GM12878 (cell line): ENCODE measurements at regions not wholly inside any gene's neighbourhood (a gene's known extent, or its start where the extent isn't known, plus 50 kb on each side); places are given as distances from the start of the nearest gene placed in this dataset.

Source experiments
- ATAC-seq: fragments of 200-7000 bp; cut with Tn5 transposase; 3 replicates; pipeline ENCODE4 v1.9.1; 2020; ENCODE audit warnings: mild to moderate bottlenecking, moderate library complexity
- BruUV-seq: library from RNA; stranded (reverse); fragments of 400-500 nt; replicated peaks from 2 replicates; lab custom pipeline; 2021; lab: Mats Ljungman, UMichigan
- CTCF ChIA-PET: fragments of 300-600 bp; sonication (Branson Sonifier 250); formaldehyde crosslinking; extraction: SDS; loops from one replicate; lab custom pipeline; 2021; ENCODE audit warnings: inconsistent platforms; lab: Yijun Ruan, JAX
- POLR2A ChIA-PET: fragments of 350-600 bp; formaldehyde crosslinking; extraction: SDS; loops from one replicate; lab custom pipeline; 2021; ENCODE audit warnings: inconsistent platforms; lab: Charles Lee
- RAD21 ChIA-PET: fragments of 300-600 bp; sonication (Branson Sonifier 250); formaldehyde crosslinking; loops from one replicate; lab custom pipeline; 2023; ENCODE audit warnings: antibody characterized with exemption; ENCODE audit not compliant: unreplicated experiment; lab: Charles Lee
- SMC1A ChIA-PET: fragments of 300-600 bp; sonication (Branson Sonifier 250); formaldehyde crosslinking; loops from one replicate; lab custom pipeline; 2023; ENCODE audit not compliant: unreplicated experiment, uncharacterized antibody; lab: Charles Lee
- DNase-seq: peaks from one replicate; pipeline ENCODE4 v3.0.0-alpha.2; 2011; ENCODE audit warnings: low read depth, low spot score
- FAIRE-seq: peaks from 3 replicates; lab custom pipeline; 2011; peaks lifted over from hg19 to GRCh38; lab: Jason Lieb, UNC
- H2AFZ ChIP-seq: 2 replicates; pipeline ENCODE4 v1.6.0; 2011; ENCODE audit warnings: low read depth, low read length, control low read depth; ENCODE audit not compliant: control insufficient read depth
- H3K27ac ChIP-seq: 2 replicates; pipeline ENCODE4 v1.5.1; 2011; ENCODE audit warnings: control low read depth; ENCODE audit not compliant: control insufficient read depth, insufficient read depth
- H3K27me3 ChIP-seq, 2 experiments: replicated peaks in 1 of 2; 2 replicates each; pipeline versions ENCODE4 v1.6.0 to v1.6.1; 2011; ENCODE audit warnings: low read length in 1 of 2; ENCODE audit not compliant: control insufficient read depth in 2 of 2, insufficient read depth in 2 of 2
- H3K36me3 ChIP-seq, 2 experiments: 2 replicates each; pipeline ENCODE4 v1.5.1; 2011; ENCODE audit warnings: low read length in 1 of 2; ENCODE audit not compliant: control insufficient read depth in 2 of 2, insufficient read depth in 2 of 2
- H3K4me1 ChIP-seq: 2 replicates; pipeline ENCODE4 v1.6.1; 2011; ENCODE audit warnings: mild to moderate bottlenecking, low read length, moderate library complexity, mixed read lengths; ENCODE audit not compliant: control insufficient read depth, insufficient read depth
- H3K4me2 ChIP-seq: 2 replicates; pipeline ENCODE4 v1.6.0; 2011; ENCODE audit warnings: control low read depth; ENCODE audit not compliant: control insufficient read depth, insufficient read depth
- H3K4me3 ChIP-seq: fragments of 200-600 bp; sonication (generic); 2 replicates; pipeline ENCODE4 v1.5.1; 2016
- H3K79me2 ChIP-seq: 2 replicates; pipeline ENCODE4 v1.6.0; 2011; ENCODE audit warnings: low read length; ENCODE audit not compliant: control insufficient read depth, insufficient read depth
- H3K9ac ChIP-seq: 2 replicates; pipeline ENCODE4 v1.8.0; 2011; ENCODE audit warnings: low read length, control low read depth, mixed read lengths; ENCODE audit not compliant: control insufficient read depth, insufficient read depth
- H3K9me3 ChIP-seq: replicated peaks from 3 replicates; pipeline ENCODE4 v1.5.1; 2011; ENCODE audit warnings: mild to moderate bottlenecking, low read length; ENCODE audit not compliant: control insufficient read depth, insufficient read depth
- H4K20me1 ChIP-seq: 2 replicates; pipeline ENCODE4 v1.6.0; 2011; ENCODE audit not compliant: control insufficient read depth, insufficient read depth
- CHD2 ChIP-seq: IDR thresholded peaks from 2 replicates; pipeline ENCODE4 v1.6.1; 2011; ENCODE audit warnings: low read depth, low read length, improper control_type of control experiment, borderline replicate concordance
- JUND ChIP-seq: IDR thresholded peaks from 2 replicates; pipeline ENCODE4 v1.6.1; 2012; ENCODE audit warnings: low read depth, mild to moderate bottlenecking, low read length, improper control_type of control experiment, moderate library complexity
- MAX ChIP-seq: IDR thresholded peaks from 2 replicates; pipeline ENCODE4 v1.6.1; 2012; ENCODE audit warnings: low read depth, low read length, improper control_type of control experiment
- MYB ChIP-seq: fragments of 150-350 bp; IDR thresholded peaks from 2 replicates; pipeline ENCODE4 v1.6.1; 2014; ENCODE audit warnings: mild to moderate bottlenecking, low read depth, low read length, borderline replicate concordance
- NKRF ChIP-seq: fragments of 450-650 bp; conservative IDR thresholded peaks from 2 replicates; pipeline ENCODE4 v1.6.1; 2017; ENCODE audit warnings: mild to moderate bottlenecking, moderate library complexity
- NRF1 ChIP-seq: conservative IDR thresholded peaks from 2 replicates; pipeline ENCODE4 v1.6.1; 2011; ENCODE audit warnings: mild to moderate bottlenecking, low read depth, low read length, improper control_type of control experiment
- POU2F2 ChIP-seq: IDR thresholded peaks from 3 replicates; pipeline ENCODE4 v1.6.1; 2011; ENCODE audit warnings: low read depth, mild to moderate bottlenecking, low read length, borderline replicate concordance
- RBBP5 ChIP-seq: fragments of 200-600 bp; sonication (generic); conservative IDR thresholded peaks from 2 replicates; pipeline ENCODE4 v1.6.1; 2016
- RFX5 ChIP-seq: IDR thresholded peaks from 2 replicates; pipeline ENCODE4 v1.6.1; 2011; ENCODE audit warnings: low read depth, low read length, improper control_type of control experiment
- SMARCA5 ChIP-seq: fragments of 450-650 bp; IDR thresholded peaks from 2 replicates; pipeline ENCODE4 v1.6.1; 2017; ENCODE audit warnings: mild to moderate bottlenecking
- STAT3 ChIP-seq: IDR thresholded peaks from 2 replicates; pipeline ENCODE4 v1.6.1; 2011; ENCODE audit warnings: low read depth, low read length, improper control_type of control experiment
- WRNIP1 ChIP-seq: IDR thresholded peaks from 2 replicates; pipeline ENCODE4 v1.6.1; 2011; ENCODE audit warnings: low read depth, low read length, improper control_type of control experiment, borderline replicate concordance
- YBX1 ChIP-seq: fragments of 450-650 bp; IDR thresholded peaks from 2 replicates; pipeline ENCODE4 v1.6.1; 2016; ENCODE audit warnings: antibody characterized with exemption
- ZBTB4 ChIP-seq: fragments of 450-650 bp; formaldehyde crosslinking; IDR thresholded peaks from 2 replicates; pipeline ENCODE4 v1.4.0; 2022; ENCODE audit warnings: mild to moderate bottlenecking, moderate library complexity
- ZNF384 ChIP-seq: IDR thresholded peaks from 2 replicates; pipeline ENCODE4 v1.6.1; 2012; ENCODE audit warnings: low read depth, mild to moderate bottlenecking, low read length, improper control_type of control experiment, borderline replicate concordance
- in situ Hi-C: fragments of 300-500 bp; cut with MboI; formaldehyde crosslinking; loops from 9 replicates; pipeline ENCODE4 v1.14.3; 2018; ENCODE audit warnings: mixed read lengths
- intact Hi-C: fragments of 100-400 bp; cut with micrococcal nuclease; formaldehyde crosslinking; loops from one replicate; pipeline ENCODE4 v1.14.2; 2022; ENCODE audit not compliant: unreplicated experiment

GRCh38 chr6:139988685-139989084 is 614.2 kb upstream of the CITED2 start:
- H3K79me2 ChIP-seq: no peaks in the 10 kb centered on the region
- H3K27ac ChIP-seq: no peak overlapping the region
- H2AFZ ChIP-seq: no peak overlapping the region
- no peaks in the 10 kb centered on the region for H4K20me1 ChIP-seq
- CTCF ChIA-PET: no interaction called here
- H3K4me3 ChIP-seq: no peak overlapping the region
- no peaks in the 10 kb centered on the region for H3K36me3 ChIP-seq
- BruUV-seq: no TSS peak
- in situ Hi-C loops (no loop called here), intact Hi-C loops (no loop called here)
- H3K4me1 ChIP-seq: no peaks in the 10 kb centered on the region
- ATAC-seq (no peak), DNase-seq (no peak), FAIRE-seq (no peak)
- H3K9ac ChIP-seq: no peak overlapping the region
- POLR2A ChIA-PET: no interaction called here
- H3K9me3 ChIP-seq: no peaks in the 10 kb centered on the region
- no peak for TF ChIP-seq WRNIP1
- TF ChIP-seq NKRF: no peak
- TF ChIP-seq STAT3: no peak
- TF ChIP-seq MYB: no peak
- no peak for TF ChIP-seq POU2F2
- no peak for TF ChIP-seq ZNF384
- SMC1A ChIA-PET: interaction anchor here (0.7 to 1.3 kb wide), 2 partner anchors 23 to 25 kb away, joined by 3 read pairs; no protein-coding TSS in a partner anchor
- RAD21 ChIA-PET: no interaction called here
- H3K4me2 ChIP-seq: no peak overlapping the region
- H3K27me3 ChIP-seq: no peaks in the 10 kb centered on the region

- H3K4me1 ChIP-seq: no peaks in the 10 kb centered on the region
- H3K36me3 ChIP-seq: no peaks in the 10 kb centered on the region
- RAD21 ChIA-PET: no interaction called here
- no peak overlapping the region for H3K27ac ChIP-seq
- intact Hi-C loops (no loop called here), in situ Hi-C loops (no loop called here)
- no TSS peak for BruUV-seq
- H3K27me3 ChIP-seq: no peaks in the 10 kb centered on the region
- CTCF ChIA-PET: interaction anchor here (1.5 kb wide), 1 partner anchor 109 kb away, joined by 3 read pairs; no protein-coding TSS in a partner anchor
- no peak for DNase-seq
- POLR2A ChIA-PET: no interaction called here
- no peak overlapping the region for H2AFZ ChIP-seq
- no peak for ATAC-seq
- no peak overlapping the region for H3K4me2 ChIP-seq
- H3K79me2 ChIP-seq: no peaks in the 10 kb centered on the region
- no peaks in the 10 kb centered on the region for H3K9me3 ChIP-seq
- H3K9ac ChIP-seq: no peak overlapping the region
- FAIRE-seq: no peak
- no peak overlapping the region for H3K4me3 ChIP-seq
- H4K20me1 ChIP-seq: no peaks in the 10 kb centered on the region
- SMC1A ChIA-PET: no interaction called here
- no peak for TF ChIP-seq RFX5
- TF ChIP-seq ZBTB4 (CRISPR knock-in tag): no peak
- no peak for TF ChIP-seq SMARCA5
- no peak for TF ChIP-seq JUND
- TF ChIP-seq CHD2: no peak
- no peak for TF ChIP-seq NRF1
- TF ChIP-seq YBX1: no peak
- TF ChIP-seq RBBP5: no peak
- no peak for TF ChIP-seq MAX
These were observed 612.6 kb upstream of the CITED2 start for GRCh38 chr6:139987091-139987490.
